T-helper 17 cell (primary cell): ENCODE measurements at regions not wholly inside any gene's neighbourhood (a gene's known extent, or its start where the extent isn't known, plus 50 kb on each side); places are given as distances from the start of the nearest gene placed in this dataset.

ENCODE experiments used
- ATAC-seq: fragments of 150-1000 bp; cut with Tn5 transposase; 2 replicates; pipeline ENCODE4 v1.10.0; 2021; ENCODE audit warnings: mild to moderate bottlenecking, moderate library complexity
- DNase-seq, 3 donors: peaks; one replicate each; pipeline versions ENCODE4 v3.0.0 to v3.0.0-alpha.2; 2020 to 2021
- H3K9me3 ChIP-seq: one replicate; pipeline ENCODE4 v1.7.0; 2013; ENCODE audit warnings: low read length, mild to moderate bottlenecking; ENCODE audit not compliant: control insufficient read depth, poor library complexity, severe bottlenecking
- H3K27ac Mint-ChIP-seq: one replicate; pipeline ENCODE4 v1.8.0; 2022; ENCODE audit warnings: mild to moderate bottlenecking, moderate library complexity, mixed read lengths
- H3K27me3 Mint-ChIP-seq: one replicate; pipeline ENCODE4 v1.8.0; 2022; ENCODE audit warnings: mixed read lengths
- H3K36me3 Mint-ChIP-seq: one replicate; pipeline ENCODE4 v1.8.0; 2022; ENCODE audit warnings: low read depth, mixed read lengths
- H3K4me1 Mint-ChIP-seq: one replicate; pipeline ENCODE4 v1.8.0; 2022; ENCODE audit warnings: mild to moderate bottlenecking, mixed read lengths
- H3K4me3 Mint-ChIP-seq: one replicate; pipeline ENCODE4 v1.8.0; 2022; ENCODE audit warnings: mild to moderate bottlenecking, moderate library complexity, mixed read lengths

- ATAC-seq (no peak), DNase-seq (no peak)
- no peaks in the 10 kb centered on the region for H3K27me3 Mint-ChIP-seq
- no peak overlapping the region for H3K27ac Mint-ChIP-seq
- no peaks in the 10 kb centered on the region for H3K9me3 ChIP-seq
- no peak overlapping the region for H3K4me3 Mint-ChIP-seq
- H3K4me1 Mint-ChIP-seq: peaks cover 15% of the 10 kb centered on the region
- H3K36me3 Mint-ChIP-seq: no peaks in the 10 kb centered on the region
These were observed 405.8 kb upstream of the ID2 start for GRCh38 chr2:8276026-8276425.

DNA sequence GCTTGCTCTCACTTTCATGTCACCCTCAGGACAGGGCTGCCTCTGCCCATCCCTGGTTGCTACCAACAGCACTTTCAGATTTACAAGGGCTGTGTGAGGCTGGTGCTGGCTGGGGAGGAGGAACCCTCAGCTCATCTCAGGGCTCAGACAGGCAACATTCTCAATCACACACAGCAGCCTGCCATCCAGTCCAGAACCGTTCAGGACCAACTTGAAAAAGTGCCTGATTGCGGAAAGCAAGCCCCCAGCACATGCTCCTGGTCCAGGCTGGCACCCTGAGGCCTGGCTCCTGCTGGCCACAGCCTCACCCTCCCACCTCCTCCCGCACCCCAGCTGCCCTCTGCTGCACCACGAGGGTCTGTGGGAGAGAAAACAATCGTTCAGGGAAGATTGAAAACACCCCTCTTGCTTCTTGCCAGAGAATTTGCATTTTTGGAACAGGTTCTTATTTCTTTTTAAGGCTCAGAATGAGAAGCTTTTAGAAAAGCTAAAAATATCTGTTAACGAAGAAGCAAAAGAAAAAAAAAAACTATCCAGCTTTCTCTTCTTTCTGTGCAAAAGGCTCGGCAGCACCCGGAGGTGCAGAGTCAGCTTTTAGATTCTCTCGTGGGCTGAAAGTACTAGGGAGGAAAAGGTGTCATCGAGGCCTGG, 403.8 kb upstream of the ID2 start:
- Mint-ChIP-seq H3K4me1 (peaks cover 23% of the 10 kb centered on the region), H3K27me3 (no peaks in the 10 kb centered on the region), H3K4me3 (peak overlapping the region; percentile 15), H3K36me3 (peaks cover 3% of the 10 kb centered on the region), H3K27ac (peak overlapping the region; percentile 3)
- DNase-seq (no peak), ATAC-seq (no peak)
- H3K9me3 ChIP-seq: no peaks in the 10 kb centered on the region

- Mint-ChIP-seq H3K27me3 (no peaks in the 10 kb centered on the region), H3K4me1 (peaks cover 24% of the 10 kb centered on the region), H3K4me3 (peak overlapping the region; percentile 15), H3K27ac (peak overlapping the region; percentile 3), H3K36me3 (peaks cover 3% of the 10 kb centered on the region)
- no peaks in the 10 kb centered on the region for H3K9me3 ChIP-seq
- DNase-seq: no peak
- no peak for ATAC-seq
These were observed 403.0 kb upstream of the ID2 start for GRCh38 chr2:8278709-8279354.

DNA sequence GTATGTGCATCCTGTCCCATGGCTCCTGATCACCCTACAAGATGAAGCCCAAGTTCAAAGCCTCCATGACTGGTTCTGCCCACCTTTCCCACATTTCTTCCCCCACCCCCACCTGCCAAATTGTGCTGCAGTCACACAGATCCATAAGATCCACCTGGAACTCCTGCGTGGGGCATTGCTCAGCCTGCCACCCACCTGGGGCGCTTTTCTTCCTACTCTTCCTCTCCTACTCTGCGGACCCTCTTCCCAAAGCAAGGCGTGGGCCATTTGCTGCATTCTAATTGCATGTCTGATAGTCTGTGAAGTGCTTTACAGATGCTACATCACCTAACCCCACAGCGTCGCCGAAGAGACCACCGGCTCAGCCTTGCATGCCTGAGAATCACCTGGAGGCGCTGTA, 402.4 kb upstream of the ID2 start:
- DNase-seq (no peak), ATAC-seq (no peak)
- Mint-ChIP-seq H3K36me3 (peaks cover 3% of the 10 kb centered on the region), H3K4me3 (no peak overlapping the region), H3K4me1 (peaks cover 29% of the 10 kb centered on the region), H3K27ac (no peak overlapping the region), H3K27me3 (no peaks in the 10 kb centered on the region)
- H3K9me3 ChIP-seq: no peaks in the 10 kb centered on the region

- peak overlapping the region; percentile 89 for H3K27ac Mint-ChIP-seq
- no peaks in the 10 kb centered on the region for H3K9me3 ChIP-seq
- no peak for ATAC-seq
- peaks cover 29% of the 10 kb centered on the region for H3K4me1 Mint-ChIP-seq
- no peaks in the 10 kb centered on the region for H3K27me3 Mint-ChIP-seq
- peak overlapping the region; percentile 88 for H3K4me3 Mint-ChIP-seq
- DNase-seq: no peak
- H3K36me3 Mint-ChIP-seq: peaks cover 3% of the 10 kb centered on the region
These were observed 400.6 kb upstream of the ID2 start for GRCh38 chr2:8281234-8281633.

- DNase-seq: no peak
- H3K4me3 Mint-ChIP-seq: peak overlapping the region; percentile 88
- peak; percentile 77 for ATAC-seq
- no peaks in the 10 kb centered on the region for H3K27me3 Mint-ChIP-seq
- peak overlapping the region; percentile 89 for H3K27ac Mint-ChIP-seq
- no peaks in the 10 kb centered on the region for H3K9me3 ChIP-seq
- H3K36me3 Mint-ChIP-seq: peaks cover 6% of the 10 kb centered on the region
- peaks cover 30% of the 10 kb centered on the region for H3K4me1 Mint-ChIP-seq
These were observed 399.7 kb upstream of the ID2 start for GRCh38 chr2:8281950-8282857.

GRCh38 chr2:8282858-8283252, 399.0 kb upstream of the ID2 start:
- Mint-ChIP-seq H3K27ac (peak overlapping the region; percentile 89), H3K4me1 (peaks cover 30% of the 10 kb centered on the region), H3K4me3 (peak overlapping the region; percentile 43), H3K36me3 (peaks cover 10% of the 10 kb centered on the region), H3K27me3 (no peaks in the 10 kb centered on the region)
- no peak for DNase-seq
- H3K9me3 ChIP-seq: no peaks in the 10 kb centered on the region
- ATAC-seq: peak; percentile 45

- DNase-seq: no peak
- no peak for ATAC-seq
- Mint-ChIP-seq H3K27ac (no peak overlapping the region), H3K4me3 (no peak overlapping the region), H3K36me3 (peaks cover 10% of the 10 kb centered on the region), H3K27me3 (no peaks in the 10 kb centered on the region), H3K4me1 (peaks cover 19% of the 10 kb centered on the region)
- no peaks in the 10 kb centered on the region for H3K9me3 ChIP-seq
These were observed 396.8 kb upstream of the ID2 start for GRCh38 chr2:8285081-8285480.

GRCh38 chr2:8285898-8286297, 396.0 kb upstream of the ID2 start:
- H3K9me3 ChIP-seq: no peaks in the 10 kb centered on the region
- Mint-ChIP-seq H3K4me1 (peaks cover 19% of the 10 kb centered on the region), H3K27me3 (no peaks in the 10 kb centered on the region), H3K4me3 (no peak overlapping the region), H3K27ac (no peak overlapping the region), H3K36me3 (peaks cover 10% of the 10 kb centered on the region)
- ATAC-seq (no peak), DNase-seq (no peak)

DNA sequence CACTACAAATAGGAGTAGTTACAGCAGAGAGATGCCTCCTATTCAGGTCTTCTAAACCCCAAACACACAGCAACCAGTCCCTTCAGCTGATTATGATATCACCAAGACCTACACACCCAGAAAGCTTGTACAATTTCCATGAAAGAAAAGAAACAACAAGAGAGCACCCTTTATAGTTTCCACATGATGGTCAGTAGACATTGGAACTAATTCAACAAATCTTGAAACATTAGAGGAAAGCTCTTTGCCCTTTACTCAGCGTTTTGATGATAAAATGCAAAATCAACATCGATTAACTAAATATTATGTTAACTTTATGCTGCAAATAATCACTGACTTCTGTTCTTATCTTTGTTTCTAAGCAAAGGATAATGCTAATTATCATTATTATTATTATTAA, 393.6 kb upstream of the ID2 start:
- Mint-ChIP-seq H3K27me3 (no peaks in the 10 kb centered on the region), H3K4me1 (peaks cover 11% of the 10 kb centered on the region), H3K27ac (no peak overlapping the region), H3K36me3 (peaks cover 10% of the 10 kb centered on the region), H3K4me3 (no peak overlapping the region)
- ATAC-seq (no peak), DNase-seq (no peak)
- no peaks in the 10 kb centered on the region for H3K9me3 ChIP-seq

GRCh38 chr2:8289111-8289510, 392.7 kb upstream of the ID2 start:
- ATAC-seq (no peak), DNase-seq (no peak)
- Mint-ChIP-seq H3K4me1 (peaks cover 3% of the 10 kb centered on the region), H3K27me3 (no peaks in the 10 kb centered on the region), H3K27ac (no peak overlapping the region), H3K36me3 (peaks cover 10% of the 10 kb centered on the region), H3K4me3 (no peak overlapping the region)
- H3K9me3 ChIP-seq: no peaks in the 10 kb centered on the region

GRCh38 chr2:8290771-8291352, 391.0 kb upstream of the ID2 start:
- ATAC-seq (no peak), DNase-seq (no peak)
- H3K4me3 Mint-ChIP-seq: no peak overlapping the region
- H3K27ac Mint-ChIP-seq: no peak overlapping the region
- H3K36me3 Mint-ChIP-seq: peaks cover 10% of the 10 kb centered on the region
- H3K4me1 Mint-ChIP-seq: peaks cover 2% of the 10 kb centered on the region
- H3K9me3 ChIP-seq: no peaks in the 10 kb centered on the region
- no peaks in the 10 kb centered on the region for H3K27me3 Mint-ChIP-seq

DNA sequence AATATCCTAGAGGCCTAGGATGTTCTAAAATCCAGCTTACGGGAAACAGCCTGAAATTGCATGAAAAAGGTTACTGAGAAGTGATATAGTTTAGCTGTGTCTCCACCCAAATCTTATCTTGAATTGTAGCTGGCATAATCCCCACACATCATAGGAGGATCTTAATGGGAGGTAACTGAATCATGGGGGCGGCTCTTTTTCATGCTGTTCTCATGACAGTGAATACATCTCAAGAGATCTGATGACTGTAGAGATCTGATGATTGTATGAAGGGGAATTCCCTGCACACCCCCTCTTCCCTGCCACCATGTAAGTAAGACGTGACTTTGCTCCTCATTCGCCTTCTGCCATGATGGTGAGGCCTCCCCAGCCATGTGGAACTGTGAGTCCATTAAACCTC, 385.6 kb upstream of the ID2 start:
- H3K36me3 Mint-ChIP-seq: peaks cover 3% of the 10 kb centered on the region
- no peak overlapping the region for H3K27ac Mint-ChIP-seq
- H3K4me1 Mint-ChIP-seq: peaks cover 21% of the 10 kb centered on the region
- H3K4me3 Mint-ChIP-seq: no peak overlapping the region
- no peaks in the 10 kb centered on the region for H3K27me3 Mint-ChIP-seq
- peak; percentile 53 for ATAC-seq
- H3K9me3 ChIP-seq: no peaks in the 10 kb centered on the region
- DNase-seq: no peak
